IPS-18a (cell line): ENCODE measurements at regions not wholly inside any gene's neighbourhood (a gene's known extent, or its start where the extent isn't known, plus 50 kb on each side); places are given as distances from the start of the nearest gene placed in this dataset.

Experiments used
- H3K27ac ChIP-seq: one replicate; pipeline ENCODE4 v1.5.1; 2013; ENCODE audit warnings: low read length
- H3K27me3 ChIP-seq: one replicate; pipeline ENCODE4 v1.6.1; 2013; ENCODE audit warnings: mild to moderate bottlenecking, low read length; ENCODE audit not compliant: control insufficient read depth, insufficient read depth
- H3K36me3 ChIP-seq: one replicate; pipeline ENCODE4 v1.6.1; 2013; ENCODE audit warnings: low read depth, low read length; ENCODE audit not compliant: control insufficient read depth
- H3K4me1 ChIP-seq: one replicate; pipeline ENCODE4 v1.6.1; 2013; ENCODE audit warnings: low read depth, low read length; ENCODE audit not compliant: control insufficient read depth
- H3K4me3 ChIP-seq: one replicate; pipeline ENCODE4 v1.5.1; 2013; ENCODE audit warnings: low read length
- H3K9ac ChIP-seq: one replicate; pipeline ENCODE4 v1.6.1; 2013; ENCODE audit warnings: mild to moderate bottlenecking, low read length, moderate library complexity
- H3K9me3 ChIP-seq: one replicate; pipeline ENCODE4 v1.6.1; 2013; ENCODE audit warnings: low read depth, low read length; ENCODE audit not compliant: control insufficient read depth

- H3K4me1 ChIP-seq = no peaks in the 10 kb centered on the region
- no peaks in the 10 kb centered on the region for H3K36me3 ChIP-seq
- no peaks in the 10 kb centered on the region for H3K9me3 ChIP-seq
- H3K4me3 ChIP-seq = no peak overlapping the region
- H3K27ac ChIP-seq = no peak overlapping the region
- H3K9ac ChIP-seq = no peak overlapping the region
- H3K27me3 ChIP-seq = no peaks in the 10 kb centered on the region
Observed at GRCh38 chr21:37993071-37993470, 76.8 kb upstream of the KCNJ6 start.

DNA sequence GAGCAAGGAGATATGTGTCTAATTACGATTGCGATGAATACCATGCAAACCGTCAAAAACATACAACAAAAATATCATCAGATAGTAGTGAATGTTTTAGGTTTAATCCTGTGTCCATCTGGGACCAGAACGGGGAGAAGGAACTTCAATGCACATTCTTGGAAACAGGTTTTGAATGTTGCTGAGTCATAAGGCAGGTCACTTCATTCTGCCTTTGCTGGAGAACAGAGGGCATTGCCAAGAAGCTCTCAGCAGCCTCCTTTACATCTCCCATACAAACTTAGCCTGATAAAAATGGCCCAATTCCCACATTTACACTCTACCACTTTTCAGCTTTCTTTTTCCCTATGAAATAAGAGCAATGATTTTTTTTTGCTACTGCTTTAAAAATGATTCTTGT, 78.0 kb upstream of the KCNJ6 start:
- Histone ChIP-seq H3K27ac (no peak overlapping the region), H3K36me3 (no peaks in the 10 kb centered on the region), H3K27me3 (no peaks in the 10 kb centered on the region), H3K4me3 (no peak overlapping the region), H3K9me3 (no peaks in the 10 kb centered on the region), H3K4me1 (no peaks in the 10 kb centered on the region), H3K9ac (no peak overlapping the region)

GRCh38 chr21:38012672-38013071, 96.4 kb upstream of the KCNJ6 start:
- Histone ChIP-seq H3K9me3 (no peaks in the 10 kb centered on the region), H3K4me3 (no peak overlapping the region), H3K36me3 (no peaks in the 10 kb centered on the region), H3K4me1 (no peaks in the 10 kb centered on the region), H3K9ac (no peak overlapping the region), H3K27ac (no peak overlapping the region), H3K27me3 (no peaks in the 10 kb centered on the region)

GRCh38 chr21:38013741-38014140, 97.5 kb upstream of the KCNJ6 start:
- Histone ChIP-seq H3K36me3 (no peaks in the 10 kb centered on the region), H3K27ac (no peak overlapping the region), H3K4me1 (no peaks in the 10 kb centered on the region), H3K27me3 (no peaks in the 10 kb centered on the region), H3K4me3 (no peak overlapping the region), H3K9me3 (no peaks in the 10 kb centered on the region), H3K9ac (no peak overlapping the region)

GRCh38 chr21:38014298-38014697, 98.0 kb upstream of the KCNJ6 start:
- Histone ChIP-seq H3K27me3 (no peaks in the 10 kb centered on the region), H3K4me1 (no peaks in the 10 kb centered on the region), H3K9ac (no peak overlapping the region), H3K9me3 (no peaks in the 10 kb centered on the region), H3K4me3 (no peak overlapping the region), H3K36me3 (no peaks in the 10 kb centered on the region), H3K27ac (no peak overlapping the region)

- Histone ChIP-seq H3K9ac (no peak overlapping the region), H3K4me1 (no peaks in the 10 kb centered on the region), H3K4me3 (no peak overlapping the region), H3K27ac (no peak overlapping the region), H3K36me3 (no peaks in the 10 kb centered on the region), H3K27me3 (no peaks in the 10 kb centered on the region), H3K9me3 (no peaks in the 10 kb centered on the region)
Observed at GRCh38 chr21:38027901-38028498, 111.7 kb upstream of the KCNJ6 start.

GRCh38 chr21:38032082-38032801, 116.0 kb upstream of the KCNJ6 start:
- H3K36me3 ChIP-seq = no peaks in the 10 kb centered on the region

DNA sequence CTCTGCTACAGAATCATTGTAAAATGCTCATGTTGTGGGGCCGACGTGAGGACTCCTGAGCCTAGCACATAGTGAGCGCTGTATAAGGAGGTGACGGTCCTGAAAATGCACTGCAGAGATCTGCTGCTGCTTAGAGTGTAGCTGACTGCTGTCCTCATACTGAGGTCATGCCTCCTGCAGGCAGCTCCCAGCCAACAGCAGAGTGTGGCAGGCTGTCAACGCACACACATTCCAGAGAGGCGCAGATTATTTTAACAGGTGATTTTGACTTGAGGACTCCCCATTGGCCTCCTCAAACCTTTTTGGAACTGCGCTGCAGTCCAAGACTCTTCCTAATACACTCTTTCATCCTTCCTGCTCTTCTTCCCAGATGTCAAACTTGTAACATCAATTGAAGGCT, 119.8 kb upstream of the KCNJ6 start:
- H3K9ac ChIP-seq = no peak overlapping the region
- H3K9me3 ChIP-seq = no peaks in the 10 kb centered on the region
- no peaks in the 10 kb centered on the region for H3K4me1 ChIP-seq
- H3K27me3 ChIP-seq = no peaks in the 10 kb centered on the region
- H3K27ac ChIP-seq = no peak overlapping the region
- H3K36me3 ChIP-seq = no peaks in the 10 kb centered on the region
- H3K4me3 ChIP-seq = no peak overlapping the region

More at GRCh38 chr21:38032082-38032801, 116.0 kb upstream of the KCNJ6 start:
- Histone ChIP-seq H3K27me3 (no peaks in the 10 kb centered on the region), H3K4me3 (no peak overlapping the region), H3K9ac (no peak overlapping the region), H3K27ac (no peak overlapping the region), H3K9me3 (no peaks in the 10 kb centered on the region), H3K4me1 (no peaks in the 10 kb centered on the region)

- no peak overlapping the region for H3K27ac ChIP-seq
- no peaks in the 10 kb centered on the region for H3K4me1 ChIP-seq
- H3K9ac ChIP-seq = no peak overlapping the region
- H3K27me3 ChIP-seq = no peaks in the 10 kb centered on the region
- H3K36me3 ChIP-seq = no peaks in the 10 kb centered on the region
- H3K9me3 ChIP-seq = no peaks in the 10 kb centered on the region
- H3K4me3 ChIP-seq = no peak overlapping the region
Observed at GRCh38 chr21:38037416-38037815, 121.2 kb upstream of the KCNJ6 start.

- Histone ChIP-seq H3K4me1 (no peaks in the 10 kb centered on the region), H3K27ac (no peak overlapping the region), H3K4me3 (no peak overlapping the region), H3K9me3 (no peaks in the 10 kb centered on the region), H3K36me3 (no peaks in the 10 kb centered on the region), H3K9ac (no peak overlapping the region), H3K27me3 (no peaks in the 10 kb centered on the region)
Observed at GRCh38 chr21:38039369-38039768, 123.1 kb upstream of the KCNJ6 start.

GRCh38 chr21:38039841-38040240, 123.6 kb upstream of the KCNJ6 start:
- no peak overlapping the region for H3K9ac ChIP-seq

GRCh38 chr21:38041493-38041892, 125.2 kb upstream of the KCNJ6 start:
- no peaks in the 10 kb centered on the region for H3K9me3 ChIP-seq
- H3K4me1 ChIP-seq = no peaks in the 10 kb centered on the region
- H3K36me3 ChIP-seq = no peaks in the 10 kb centered on the region
- no peak overlapping the region for H3K27ac ChIP-seq
- H3K4me3 ChIP-seq = no peak overlapping the region
- H3K9ac ChIP-seq = no peak overlapping the region
- no peaks in the 10 kb centered on the region for H3K27me3 ChIP-seq

More at GRCh38 chr21:38039841-38040240, 123.6 kb upstream of the KCNJ6 start:
- H3K9me3 ChIP-seq = no peaks in the 10 kb centered on the region
- H3K4me3 ChIP-seq = no peak overlapping the region
- no peaks in the 10 kb centered on the region for H3K4me1 ChIP-seq
- H3K36me3 ChIP-seq = no peaks in the 10 kb centered on the region
- H3K27me3 ChIP-seq = no peaks in the 10 kb centered on the region
- H3K27ac ChIP-seq = no peak overlapping the region
